ENCODE measurements at regions not wholly inside any gene's neighbourhood (a gene's known extent, or its start where the extent isn't known, plus 50 kb on each side); places are given as distances from the start of the nearest gene placed in this dataset.

DNA sequence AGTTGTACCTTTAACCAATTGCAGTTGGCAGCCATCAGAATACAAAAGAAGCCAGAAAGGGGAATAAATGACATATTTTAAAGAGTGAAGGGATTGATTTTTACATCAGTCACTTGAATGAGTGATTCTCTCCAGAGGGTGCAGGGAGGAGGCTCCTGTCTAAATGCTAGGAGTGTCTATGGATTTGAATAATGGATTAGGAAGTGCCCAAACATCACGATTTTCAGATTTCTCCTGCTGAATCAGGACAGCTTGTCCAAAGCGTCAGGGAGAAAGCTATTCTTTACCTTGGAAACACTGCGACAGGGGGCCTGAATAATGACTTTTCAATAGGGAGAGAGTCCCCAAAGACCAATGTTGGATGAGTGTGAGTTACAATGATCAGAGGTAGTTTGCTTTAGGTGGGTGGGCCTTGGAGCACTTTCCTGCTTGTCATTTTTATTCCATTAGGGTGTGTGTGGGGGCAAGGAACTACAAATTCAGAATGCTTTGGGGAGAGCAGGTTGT, 735.5 kb downstream of the KCNA4 start:
- no peak for TF ChIP-seq EZH2 (IDR thresholded peaks at IDR 0.05; ENCODE audit: insufficient read depth, poor library complexity, severe bottlenecking)
- TF ChIP-seq EZH2phosphoT487 (IDR thresholded peaks at IDR 0.05; ENCODE audit: insufficient read depth, low read depth) = no peak
